ENCODE measurements at regions not wholly inside any gene's neighbourhood (a gene's known extent, or its start where the extent isn't known, plus 50 kb on each side); places are given as distances from the start of the nearest gene placed in this dataset.

GRCh38 chr2:199136242-199136641, 321.5 kb downstream of the SATB2 start:
- DNase-seq (ENCODE audit: low read depth in 2 of 2, low spot score in 1 of 2) = no peak

DNA sequence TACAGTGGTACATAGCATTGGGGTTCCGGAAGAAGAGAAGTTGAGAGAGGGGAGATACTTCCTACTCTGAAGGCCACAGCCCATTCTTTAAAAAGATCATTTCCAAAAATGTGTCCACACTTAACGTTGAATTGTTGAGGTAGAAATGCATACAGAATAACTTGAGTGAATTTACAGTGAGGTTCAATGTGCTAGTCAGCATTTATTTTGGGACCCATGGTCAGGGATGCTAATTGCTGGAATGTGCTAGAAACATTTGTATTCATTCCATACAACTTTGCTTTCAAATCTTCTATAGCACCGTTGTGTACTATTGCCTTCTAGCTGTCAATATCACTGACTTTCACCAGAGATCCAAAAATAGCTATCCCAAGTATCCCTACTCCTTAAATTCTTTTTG, 325.9 kb downstream of the SATB2 start:
- no peak for DNase-seq (ENCODE audit: low read depth in 2 of 2, low spot score in 1 of 2)

GRCh38 chr2:199131136-199131655, 326.5 kb downstream of the SATB2 start:
- DNase-seq (ENCODE audit: low read depth in 2 of 2, low spot score in 1 of 2) = no peak

- DNase-seq (ENCODE audit: low read depth in 2 of 2, low spot score in 1 of 2) = no peak
These were observed 327.2 kb downstream of the SATB2 start for GRCh38 chr2:199130501-199130900.

GRCh38 chr2:199128476-199129229, 329.1 kb downstream of the SATB2 start:
- DNase-seq (ENCODE audit: low read depth in 2 of 2, low spot score in 1 of 2) = no peak

GRCh38 chr2:199119796-199120195, 337.9 kb downstream of the SATB2 start:
- DNase-seq (ENCODE audit: low read depth in 2 of 2, low spot score in 1 of 2) = no peak

DNA sequence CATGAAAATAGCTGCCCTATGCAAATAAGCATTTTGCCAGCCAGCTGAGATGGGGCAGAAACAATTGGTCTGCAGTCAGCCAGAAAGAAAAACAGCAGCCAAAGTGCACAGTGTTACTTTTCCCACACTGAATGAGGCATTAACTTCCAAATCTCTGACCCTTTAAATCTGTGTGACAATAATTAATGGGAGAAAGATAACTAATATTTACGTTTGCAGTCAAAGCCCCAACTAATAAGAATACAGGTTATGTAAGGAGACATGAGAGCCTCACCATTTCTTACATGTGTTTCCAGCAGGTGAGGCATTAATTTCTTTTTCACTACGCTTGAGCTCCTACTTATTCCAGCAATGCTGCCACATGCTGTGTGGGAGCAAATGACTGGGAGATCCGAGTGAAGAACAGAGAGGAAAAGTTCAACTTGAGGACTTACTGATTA, 339.0 kb downstream of the SATB2 start:
- no peak for DNase-seq (ENCODE audit: low read depth in 2 of 2, low spot score in 1 of 2)

GRCh38 chr2:199115169-199115568, 342.6 kb downstream of the SATB2 start:
- no peak for DNase-seq (ENCODE audit: low read depth in 2 of 2, low spot score in 1 of 2)

- DNase-seq (ENCODE audit: low read depth in 2 of 2, low spot score in 1 of 2) = no peak
These were observed 344.6 kb downstream of the SATB2 start for GRCh38 chr2:199113111-199113510.

GRCh38 chr2:199111458-199111857, 346.3 kb downstream of the SATB2 start:
- no peak for DNase-seq (ENCODE audit: low read depth in 2 of 2, low spot score in 1 of 2)

DNA sequence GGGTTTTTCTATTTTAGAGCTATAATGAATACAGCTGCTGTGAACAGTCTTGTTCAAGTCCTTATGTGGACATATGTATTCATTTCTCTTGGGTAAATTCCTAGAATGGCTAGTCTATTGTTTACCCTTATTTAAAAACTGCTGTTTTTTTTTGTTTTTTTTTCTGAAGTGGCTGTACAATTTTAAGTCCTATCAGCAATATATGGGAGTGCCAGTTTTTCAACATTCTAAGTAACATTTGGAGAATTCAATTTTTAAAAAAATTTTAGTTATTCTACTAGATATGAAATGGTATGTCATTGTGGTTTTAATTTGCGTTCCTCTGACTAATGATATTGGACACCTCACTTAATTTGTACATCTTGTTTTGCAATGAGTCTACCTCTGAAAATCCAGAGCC, 349.7 kb downstream of the SATB2 start:
- no peak for DNase-seq (ENCODE audit: low read depth in 2 of 2, low spot score in 1 of 2)

DNA sequence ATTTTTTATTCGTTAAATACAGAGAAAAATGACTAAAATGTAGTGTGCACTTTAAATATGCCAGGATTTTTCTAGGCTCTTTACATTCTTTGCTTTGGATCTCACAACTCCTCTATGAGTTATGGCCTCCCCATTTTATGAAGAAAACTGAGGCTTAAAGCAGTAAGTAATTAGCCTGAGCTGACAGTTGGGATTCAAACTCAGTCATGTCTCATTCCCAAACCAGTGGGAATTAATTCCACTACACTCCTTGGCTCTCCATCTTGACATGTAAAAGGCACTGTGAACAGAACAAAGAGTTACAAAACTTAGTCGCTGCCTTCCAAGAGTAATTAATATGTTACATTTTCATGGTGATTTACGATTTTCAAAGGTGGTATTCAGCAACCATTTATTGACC, 351.9 kb downstream of the SATB2 start:
- DNase-seq (ENCODE audit: low read depth in 2 of 2, low spot score in 1 of 2) = no peak

GRCh38 chr2:199101487-199101886, 356.3 kb downstream of the SATB2 start:
- no peak for DNase-seq (ENCODE audit: low read depth in 2 of 2, low spot score in 1 of 2)

GRCh38 chr2:199100326-199101110, 357.2 kb downstream of the SATB2 start:
- no peak for DNase-seq (ENCODE audit: low read depth in 2 of 2, low spot score in 1 of 2)

DNA sequence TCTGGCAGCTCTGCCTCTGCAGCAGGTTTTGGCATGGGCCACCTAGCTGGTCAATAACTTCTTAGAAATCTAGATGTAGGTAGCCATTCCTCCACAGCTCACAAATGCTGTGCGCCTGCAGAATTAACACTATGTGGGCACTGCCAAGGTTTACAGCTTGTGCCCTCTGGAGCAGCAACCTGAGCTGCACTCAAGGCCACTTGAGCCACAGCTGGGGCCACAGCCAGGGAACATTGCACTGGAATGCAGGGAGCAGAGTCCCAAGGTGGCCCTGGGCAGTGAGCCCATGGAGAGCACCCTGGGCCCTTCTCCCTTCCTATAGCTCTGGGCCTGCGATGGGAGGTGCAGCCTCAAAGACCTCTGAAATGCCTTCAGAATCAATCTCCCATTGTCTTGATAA, 365.3 kb downstream of the SATB2 start:
- DNase-seq (ENCODE audit: low read depth in 2 of 2, low spot score in 1 of 2) = no peak

DNA sequence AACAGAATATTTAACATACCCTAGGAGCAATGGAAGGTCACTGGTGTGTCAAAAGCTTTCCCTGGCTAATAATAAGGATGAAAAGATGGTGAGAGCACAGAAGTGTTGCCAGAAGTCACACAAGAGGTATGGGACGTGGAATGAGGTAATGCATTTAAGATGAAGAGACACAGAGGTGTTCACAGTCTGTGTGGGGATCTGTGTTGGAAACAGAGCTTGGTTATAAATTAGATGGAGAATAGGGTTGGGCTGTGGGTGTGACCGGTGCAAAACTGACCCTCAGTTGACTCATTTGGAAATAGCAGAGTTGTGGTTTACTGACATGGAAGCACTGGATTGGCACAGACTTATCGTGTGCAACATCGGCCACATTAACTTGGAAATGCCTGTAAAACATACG, 372.5 kb downstream of the SATB2 start:
- DNase-seq (ENCODE audit: low read depth in 2 of 2, low spot score in 1 of 2) = no peak

- no peak for DNase-seq (ENCODE audit: low read depth in 2 of 2, low spot score in 1 of 2)
These were observed 387.3 kb downstream of the SATB2 start for GRCh38 chr2:199070322-199070949.

GRCh38 chr2:199064201-199064600, 393.5 kb downstream of the SATB2 start:
- no peak for DNase-seq (ENCODE audit: low read depth in 2 of 2, low spot score in 1 of 2)

DNA sequence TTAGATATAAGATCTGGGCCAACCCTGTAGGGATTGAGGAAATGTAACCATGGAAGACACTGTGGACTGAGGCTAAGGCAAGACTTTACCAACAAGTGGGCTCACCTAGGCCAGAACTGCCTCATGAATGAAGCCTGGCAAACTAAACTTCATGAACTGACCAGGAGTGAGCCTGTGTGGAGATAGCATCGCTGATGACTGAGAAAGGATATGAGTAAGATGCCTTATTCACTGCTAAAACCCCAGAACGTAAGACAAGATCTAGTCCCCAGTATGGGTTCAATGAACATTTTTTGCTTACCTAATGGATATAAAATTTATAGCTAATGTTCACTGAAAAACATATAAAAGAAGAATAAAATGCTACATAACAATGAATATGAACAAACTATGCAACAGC, 399.8 kb downstream of the SATB2 start:
- no peak for DNase-seq (ENCODE audit: low read depth in 2 of 2, low spot score in 1 of 2)

- DNase-seq (ENCODE audit: low read depth in 2 of 2, low spot score in 1 of 2) = no peak
These were observed 402.4 kb downstream of the SATB2 start for GRCh38 chr2:199055336-199055735.

DNA sequence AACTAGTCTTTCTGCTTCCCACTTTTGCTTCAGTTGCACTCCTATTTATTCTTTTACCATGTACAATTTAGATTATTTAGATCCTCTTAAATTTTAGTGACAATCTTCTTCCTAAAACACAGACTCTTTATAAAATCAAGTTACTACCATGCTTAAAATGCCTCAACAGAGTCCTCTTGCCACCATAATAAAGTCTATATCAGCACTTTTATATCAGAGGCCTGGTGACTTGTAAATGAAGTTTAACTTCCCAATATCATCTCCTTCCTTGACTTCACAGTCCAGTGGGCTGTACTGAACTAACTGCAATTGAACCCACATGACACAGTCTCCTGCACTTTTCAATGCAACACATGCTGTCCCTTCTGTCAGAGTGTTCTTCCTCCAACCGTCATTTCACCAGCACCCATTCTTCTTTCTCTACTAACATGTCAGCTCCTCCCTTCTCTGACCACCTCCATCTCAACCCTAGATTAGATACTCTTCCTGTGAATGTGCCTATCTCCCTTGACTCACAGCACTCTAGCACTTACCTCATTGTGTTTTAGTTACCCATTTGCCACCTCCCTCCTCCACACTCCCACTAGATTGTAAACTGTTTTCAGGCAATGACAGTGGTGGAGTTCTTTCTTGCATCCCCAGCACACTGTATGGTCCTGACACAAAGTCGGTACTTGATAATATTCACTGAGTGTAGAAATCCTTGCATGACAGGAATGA, 414.9 kb downstream of the SATB2 start:
- DNase-seq (ENCODE audit: low read depth in 2 of 2, low spot score in 1 of 2) = no peak

Measured in stimulated activated CD8-positive, alpha-beta memory T cell treated with anti-CD3 and anti-CD28 coated beads, Interleukin-4, amount 100 ng/mL, for 4 hours (primary cell).